HT1080 (cell line): ENCODE measurements at regions not wholly inside any gene's neighbourhood (a gene's known extent, or its start where the extent isn't known, plus 50 kb on each side); places are given as distances from the start of the nearest gene placed in this dataset.
A peak's percentile ranks its signal among the peaks of the same experiment; 100 is the strongest.

ENCODE experiments used
- DNase-seq: peaks from one replicate; pipeline ENCODE4 v3.0.0-alpha.2; 2015; ENCODE audit warnings: low read depth

- no peak for DNase-seq
These were observed 86.1 kb upstream of the NFIB start for GRCh38 chr9:14399756-14400657.

GRCh38 chr9:14398473-14398872 is 84.5 kb upstream of the NFIB start:
- DNase-seq = no peak

DNA sequence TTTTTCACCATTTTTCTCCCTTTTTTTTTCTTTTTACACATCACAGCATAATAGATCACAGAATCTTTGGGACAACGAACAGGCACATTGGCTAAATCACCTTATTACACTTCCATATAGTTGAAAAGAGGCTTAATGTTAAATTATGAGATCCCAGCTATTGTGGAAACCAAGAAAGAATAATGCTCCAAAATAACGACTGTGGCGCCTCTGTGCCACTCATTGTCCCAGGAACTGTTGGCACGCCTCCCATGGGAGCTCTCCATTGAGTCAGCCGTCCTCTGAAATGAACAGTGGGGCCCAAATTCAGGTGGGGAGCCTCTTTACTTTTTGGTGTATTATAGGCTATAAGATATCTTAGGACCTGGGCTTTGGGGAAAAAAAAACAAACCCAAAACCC is 82.2 kb upstream of the NFIB start:
- no peak for DNase-seq

GRCh38 chr9:14395317-14396082 is 81.6 kb upstream of the NFIB start:
- DNase-seq = no peak

GRCh38 chr9:14393418-14393817 is 79.5 kb upstream of the NFIB start:
- DNase-seq = no peak

DNA sequence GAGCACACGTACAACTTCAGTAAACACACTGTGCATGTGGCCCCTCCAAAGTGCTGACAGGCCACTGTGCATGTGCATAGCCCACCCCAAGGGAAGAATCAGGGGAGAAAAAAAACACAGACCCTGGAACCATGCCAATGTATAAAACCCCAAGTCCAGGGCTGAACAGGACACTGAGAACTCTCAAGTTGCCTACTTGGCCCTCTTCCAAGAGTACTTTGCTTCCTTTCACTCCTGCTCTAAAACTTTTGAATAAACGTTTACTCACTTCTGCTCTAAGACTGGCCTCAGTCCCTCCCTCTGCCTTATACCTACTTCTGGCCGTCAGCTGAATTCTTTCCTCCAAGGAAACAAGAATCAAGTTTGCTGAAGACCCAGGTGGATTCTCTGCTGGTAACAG is 77.7 kb upstream of the NFIB start:
- peak; percentile 21 for DNase-seq

DNA sequence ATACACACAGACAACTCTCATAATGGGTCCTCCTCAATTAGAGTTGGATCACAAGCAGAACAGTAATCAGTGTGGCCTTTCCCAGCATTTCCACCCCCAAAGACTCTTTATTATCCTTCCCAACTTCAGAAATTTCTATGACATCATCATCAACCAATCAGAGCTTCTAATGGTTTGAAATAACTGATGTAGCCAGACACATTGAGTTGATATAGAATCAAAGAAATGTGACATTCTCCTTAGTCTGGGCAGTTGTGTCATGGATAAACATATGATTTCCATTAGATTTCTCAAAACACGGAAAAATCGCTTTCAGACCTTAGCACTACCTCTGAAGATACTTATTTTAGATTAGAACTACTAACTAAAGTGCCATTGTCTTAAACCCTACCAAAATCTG is 75.7 kb upstream of the NFIB start:
- DNase-seq = no peak

DNA sequence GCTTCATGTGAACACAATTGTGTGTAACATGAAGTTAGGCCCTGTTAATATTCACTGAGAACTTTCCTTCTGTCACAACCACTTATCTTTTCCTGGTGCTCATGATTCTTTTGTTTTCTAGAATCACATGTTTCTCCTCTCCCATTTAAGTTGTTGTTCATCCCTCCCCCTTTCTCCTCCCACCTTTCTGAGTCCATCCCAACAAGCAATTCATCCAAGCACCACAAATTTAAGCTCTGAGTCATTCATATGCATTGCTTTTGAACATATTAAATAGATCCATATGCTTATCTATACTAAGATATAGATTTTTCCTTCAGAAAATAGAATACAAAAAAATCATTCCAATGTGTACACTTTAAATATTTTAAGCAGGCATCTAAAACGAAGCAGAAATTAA is 75.2 kb upstream of the NFIB start:
- no peak for DNase-seq

- no peak for DNase-seq
These were observed 69.8 kb upstream of the NFIB start for GRCh38 chr9:14383773-14384172.

DNA sequence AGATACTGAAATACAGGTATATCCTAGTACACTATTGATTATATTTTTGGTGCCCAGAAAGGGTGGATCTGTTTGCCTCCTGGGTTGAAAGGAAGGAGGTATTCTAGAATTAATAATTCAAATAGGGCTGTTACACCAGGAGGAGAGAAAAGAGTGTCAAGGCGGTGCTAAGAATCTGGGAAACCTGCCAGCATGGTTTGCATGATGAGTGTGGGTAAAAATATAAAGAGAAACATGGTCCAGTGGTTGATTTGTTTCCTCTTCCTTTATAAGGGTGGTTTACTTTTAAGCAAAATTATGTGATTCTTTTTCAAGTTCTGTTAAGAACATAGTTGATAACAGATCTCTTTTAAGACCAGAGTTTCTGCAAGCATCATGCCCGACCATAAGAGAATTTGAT is 69.4 kb upstream of the NFIB start:
- peak; percentile 42 for DNase-seq

DNA sequence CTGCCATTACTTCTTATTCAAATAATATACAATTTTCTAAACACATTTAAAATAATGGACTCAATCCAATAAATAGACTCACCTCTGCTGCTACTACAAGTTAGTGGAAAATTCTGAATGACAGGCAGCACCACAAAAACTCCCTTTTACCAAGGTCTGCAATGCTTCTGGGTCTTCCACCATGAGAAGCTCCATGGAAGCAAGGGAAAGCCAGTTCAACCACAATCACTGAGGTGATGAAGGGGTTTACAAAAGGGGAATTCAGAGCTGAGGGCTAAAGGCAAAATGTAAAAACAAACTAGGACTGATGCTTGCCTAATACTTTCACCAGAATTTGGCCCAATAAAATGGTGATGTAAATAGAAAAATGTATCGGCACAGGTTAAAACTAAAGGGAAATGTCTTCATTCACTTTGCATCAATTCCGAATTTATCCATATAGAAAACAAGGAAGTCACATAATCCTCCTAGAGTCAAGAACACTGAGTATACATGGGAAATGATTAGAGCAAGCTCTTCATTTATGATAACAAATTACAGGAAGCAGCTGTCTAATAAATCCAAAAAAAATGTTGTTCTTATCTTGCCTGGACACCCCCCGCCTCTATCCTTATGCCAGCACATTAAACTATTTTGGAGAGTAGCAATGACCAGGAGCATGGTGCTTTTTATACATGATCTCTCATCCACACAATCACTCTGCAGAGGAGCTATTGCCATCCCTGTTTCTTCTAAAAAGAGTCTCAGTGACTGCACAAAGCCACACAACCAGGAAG is 66.3 kb upstream of the NFIB start:
- DNase-seq = no peak

GRCh38 chr9:14379280-14379679 is 65.3 kb upstream of the NFIB start:
- no peak for DNase-seq

- no peak for DNase-seq
These were observed 59.8 kb upstream of the NFIB start for GRCh38 chr9:14373706-14374105.

DNA sequence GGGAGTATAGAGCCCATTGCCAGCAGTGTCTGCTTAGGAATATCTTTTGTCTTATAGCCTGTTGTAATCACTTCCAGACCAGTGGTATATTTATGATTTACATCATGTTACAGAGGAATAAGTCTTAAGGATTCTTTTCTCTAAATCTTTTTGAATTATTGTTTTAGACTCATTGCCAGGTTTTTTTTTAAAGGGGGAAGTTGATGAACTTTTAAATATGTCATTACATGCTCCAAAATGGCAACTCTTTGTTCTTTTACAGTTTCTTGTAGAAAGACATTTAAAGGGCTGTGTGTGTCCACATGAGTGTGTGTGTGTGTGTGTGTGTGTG is 59.4 kb upstream of the NFIB start:
- DNase-seq = no peak

- DNase-seq = peak; percentile 95
These were observed 58.7 kb upstream of the NFIB start for GRCh38 chr9:14372437-14373335.

DNA sequence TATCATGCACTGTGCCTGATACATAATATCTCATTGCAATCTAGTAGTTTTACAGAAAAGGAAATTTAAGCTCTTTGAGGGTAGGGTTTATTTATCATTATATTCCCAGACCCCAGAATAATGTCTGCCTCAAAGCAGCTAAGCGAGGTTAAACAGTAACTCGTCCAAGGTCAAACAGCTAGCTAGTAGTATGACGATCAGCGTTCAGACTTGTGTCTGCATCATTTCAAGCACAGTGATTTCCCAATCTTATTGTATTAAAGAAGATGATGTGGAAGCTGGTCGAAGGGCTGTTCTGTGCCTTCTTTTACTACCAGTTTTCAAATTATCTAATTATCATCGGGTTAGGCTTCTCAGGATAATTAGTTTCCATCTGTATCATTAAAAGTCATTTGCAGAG is 55.1 kb upstream of the NFIB start:
- DNase-seq = no peak

GRCh38 chr9:14366076-14366475 is 52.1 kb upstream of the NFIB start:
- peak; percentile 72 for DNase-seq

GRCh38 chr9:14365670-14366069 is 51.7 kb upstream of the NFIB start:
- no peak for DNase-seq
